ENCODE measurements at regions not wholly inside any gene's neighbourhood (a gene's known extent, or its start where the extent isn't known, plus 50 kb on each side); places are given as distances from the start of the nearest gene placed in this dataset.

DNA sequence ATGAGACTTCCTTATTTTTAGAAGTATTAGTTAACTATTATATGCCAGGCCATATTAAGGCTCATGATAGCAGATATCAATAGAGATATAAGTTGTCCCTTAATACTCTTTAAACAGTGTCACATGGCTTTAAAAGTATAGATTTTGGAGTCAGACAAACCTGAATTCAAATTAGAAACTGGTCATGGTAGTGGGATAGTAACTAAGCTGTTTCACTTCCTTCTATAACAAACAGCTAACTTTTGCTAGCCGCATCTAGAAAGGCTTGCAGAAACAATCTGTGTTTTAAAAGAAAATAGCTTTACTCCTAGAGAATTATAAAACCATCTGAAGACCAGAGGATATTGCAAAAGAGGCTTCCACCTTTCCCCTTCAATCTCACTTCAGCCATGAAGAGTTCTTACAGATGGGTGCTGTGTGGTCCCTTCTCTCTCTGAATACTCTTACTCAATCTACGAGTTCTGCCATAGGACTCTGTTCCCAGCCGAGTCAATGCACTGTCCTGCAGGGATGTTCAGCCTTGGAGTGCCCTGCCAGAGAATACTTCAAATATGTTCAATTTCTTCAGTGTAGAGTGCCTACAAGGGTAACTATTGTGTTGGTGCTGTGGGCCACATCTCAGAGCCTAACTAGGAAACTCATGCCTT is 810.2 kb downstream of the EFNA5 start:
- WGBS (ENCODE audit: low lambda C conversion rate, missing lambda C conversion rate), result 85% methylated on average over 3 of the region's 3 CpGs
- no peak overlapping the region for H3K4me2 ChIP-seq
- H2AFZ ChIP-seq, result no peak overlapping the region
- H3K4me3 ChIP-seq, result no peak overlapping the region
- TF ChIP-seq EZH2 (IDR thresholded peaks at IDR 0.05; ENCODE audit: borderline replicate concordance) (no peak), EZH2phosphoT487 (IDR thresholded peaks at IDR 0.05; ENCODE audit: low read depth, severe bottlenecking, unreplicated experiment) (no peak)
- TF ChIP-seq, protein P1, sequence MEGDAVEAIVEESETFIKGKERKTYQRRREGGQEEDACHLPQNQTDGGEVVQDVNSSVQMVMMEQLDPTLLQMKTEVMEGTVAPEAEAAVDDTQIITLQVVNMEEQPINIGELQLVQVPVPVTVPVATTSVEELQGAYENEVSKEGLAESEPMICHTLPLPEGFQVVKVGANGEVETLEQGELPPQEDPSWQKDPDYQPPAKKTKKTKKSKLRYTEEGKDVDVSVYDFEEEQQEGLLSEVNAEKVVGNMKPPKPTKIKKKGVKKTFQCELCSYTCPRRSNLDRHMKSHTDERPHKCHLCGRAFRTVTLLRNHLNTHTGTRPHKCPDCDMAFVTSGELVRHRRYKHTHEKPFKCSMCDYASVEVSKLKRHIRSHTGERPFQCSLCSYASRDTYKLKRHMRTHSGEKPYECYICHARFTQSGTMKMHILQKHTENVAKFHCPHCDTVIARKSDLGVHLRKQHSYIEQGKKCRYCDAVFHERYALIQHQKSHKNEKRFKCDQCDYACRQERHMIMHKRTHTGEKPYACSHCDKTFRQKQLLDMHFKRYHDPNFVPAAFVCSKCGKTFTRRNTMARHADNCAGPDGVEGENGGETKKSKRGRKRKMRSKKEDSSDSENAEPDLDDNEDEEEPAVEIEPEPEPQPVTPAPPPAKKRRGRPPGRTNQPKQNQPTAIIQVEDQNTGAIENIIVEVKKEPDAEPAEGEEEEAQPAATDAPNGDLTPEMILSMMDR (IDR thresholded peaks at IDR 0.05; ENCODE audit: poor library complexity), result no peak
- no peaks in the 10 kb centered on the region for H3K9me3 ChIP-seq (ENCODE audit: low read depth)
- H3K4me1 ChIP-seq (ENCODE audit: insufficient read depth), result no peaks in the 10 kb centered on the region
- no peaks in the 10 kb centered on the region for H3K27me3 ChIP-seq
- no peaks in the 10 kb centered on the region for H4K20me1 ChIP-seq (ENCODE audit: insufficient read depth, poor library complexity, severe bottlenecking)
- H3K79me2 ChIP-seq, result no peaks in the 10 kb centered on the region
- DNase-seq (ENCODE audit: low spot score), result no peak
- no peak overlapping the region for H3K27ac ChIP-seq
- H3K36me3 ChIP-seq (replicated peaks; ENCODE audit: insufficient read depth, low read depth), result no peaks in the 10 kb centered on the region
- H3K9me2 ChIP-seq (replicated peaks; ENCODE audit: insufficient read depth), result no peaks in the 10 kb centered on the region

DNA sequence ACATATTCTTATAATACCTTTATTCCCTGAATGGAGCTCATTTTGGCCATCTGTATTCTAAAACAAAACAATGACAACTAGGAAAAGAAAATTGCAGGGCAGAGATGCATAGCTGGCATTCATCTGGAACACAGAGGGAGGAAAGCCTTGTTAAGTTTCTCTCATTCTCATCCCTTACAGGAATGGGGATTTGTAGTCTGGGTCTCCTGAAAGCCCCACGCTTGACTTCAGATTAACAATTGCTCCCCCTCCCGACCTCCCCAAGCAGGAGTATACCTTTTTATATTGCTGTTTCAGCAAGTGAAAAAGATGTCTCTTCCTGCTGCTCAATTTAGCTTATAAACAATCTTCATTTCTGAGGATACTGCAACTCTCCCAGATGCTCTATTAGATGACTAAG is 812.1 kb downstream of the EFNA5 start:
- no peaks in the 10 kb centered on the region for H3K36me3 ChIP-seq (replicated peaks; ENCODE audit: insufficient read depth, low read depth)
- no peaks in the 10 kb centered on the region for H3K9me3 ChIP-seq (ENCODE audit: low read depth)
- H2AFZ ChIP-seq, result no peak overlapping the region
- H3K9me2 ChIP-seq (replicated peaks; ENCODE audit: insufficient read depth), result no peaks in the 10 kb centered on the region
- no peak overlapping the region for H3K27ac ChIP-seq
- 70% methylated on average over 2 of the region's 2 CpGs for WGBS (ENCODE audit: low lambda C conversion rate, missing lambda C conversion rate)
- H3K4me2 ChIP-seq, result no peak overlapping the region
- H4K20me1 ChIP-seq (ENCODE audit: insufficient read depth, poor library complexity, severe bottlenecking), result no peaks in the 10 kb centered on the region
- H3K4me3 ChIP-seq, result no peak overlapping the region
- TF ChIP-seq EZH2 (IDR thresholded peaks at IDR 0.05; ENCODE audit: borderline replicate concordance), result no peak
- TF ChIP-seq, protein P1 (IDR thresholded peaks at IDR 0.05; ENCODE audit: poor library complexity), result no peak
- no peak for TF ChIP-seq EZH2phosphoT487 (IDR thresholded peaks at IDR 0.05; ENCODE audit: low read depth, severe bottlenecking, unreplicated experiment)
- no peaks in the 10 kb centered on the region for H3K27me3 ChIP-seq
- no peaks in the 10 kb centered on the region for H3K79me2 ChIP-seq
- no peak for DNase-seq (ENCODE audit: low spot score)
- H3K4me1 ChIP-seq (ENCODE audit: insufficient read depth), result peaks cover 3% of the 10 kb centered on the region

DNA sequence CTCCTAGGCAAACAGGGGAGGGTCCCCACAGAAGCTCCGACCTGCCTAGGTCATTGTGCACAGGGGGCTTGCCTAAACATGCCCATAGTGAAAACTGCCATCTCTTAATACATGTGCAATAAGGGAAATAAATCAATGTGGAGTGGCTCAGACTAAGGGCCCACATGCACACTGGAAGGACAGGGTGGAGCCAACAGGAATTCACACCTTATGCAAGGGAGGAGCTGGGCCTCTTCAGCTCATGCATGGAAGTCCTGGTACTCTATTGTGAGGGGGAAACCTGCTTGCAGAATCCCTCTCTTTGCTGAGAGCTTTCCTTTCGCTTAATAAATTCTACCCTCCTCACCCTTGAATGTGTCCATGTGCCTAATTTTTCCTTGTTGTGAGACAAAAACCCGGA is 815.8 kb downstream of the EFNA5 start:
- no peaks in the 10 kb centered on the region for H3K36me3 ChIP-seq (replicated peaks; ENCODE audit: insufficient read depth, low read depth)
- WGBS (ENCODE audit: low lambda C conversion rate, missing lambda C conversion rate), result 88% methylated on average over 3 of the region's 3 CpGs
- no peak for TF ChIP-seq EZH2phosphoT487 (IDR thresholded peaks at IDR 0.05; ENCODE audit: low read depth, severe bottlenecking, unreplicated experiment)
- TF ChIP-seq, protein P1 (IDR thresholded peaks at IDR 0.05; ENCODE audit: poor library complexity), result no peak
- TF ChIP-seq EZH2 (IDR thresholded peaks at IDR 0.05; ENCODE audit: borderline replicate concordance), result no peak

More for the DNA sequence above, 815.8 kb downstream of the EFNA5 start:
- Histone ChIP-seq H3K9me2 (replicated peaks; ENCODE audit: insufficient read depth) (no peaks in the 10 kb centered on the region), H3K9me3 (ENCODE audit: low read depth) (no peaks in the 10 kb centered on the region), H3K4me1 (ENCODE audit: insufficient read depth) (peaks cover 17% of the 10 kb centered on the region), H3K27me3 (no peaks in the 10 kb centered on the region), H3K4me3 (no peak overlapping the region), H3K27ac (no peak overlapping the region), H4K20me1 (ENCODE audit: insufficient read depth, poor library complexity, severe bottlenecking) (no peaks in the 10 kb centered on the region), H2AFZ (no peak overlapping the region), H3K79me2 (no peaks in the 10 kb centered on the region), H3K4me2 (no peak overlapping the region)
- no peak for DNase-seq (ENCODE audit: low spot score)
